SK-N-SH (cell line): ENCODE measurements at regions not wholly inside any gene's neighbourhood (a gene's known extent, or its start where the extent isn't known, plus 50 kb on each side); places are given as distances from the start of the nearest gene placed in this dataset.

Experiments used
- CHD2 ChIP-seq: fragments of 150-350 bp; IDR thresholded peaks from 2 replicates; pipeline ENCODE4 v1.6.1; 2018; ENCODE audit warnings: low read length; ENCODE audit not compliant: partially characterized antibody
- EP300 ChIP-seq, 2 experiments: IDR thresholded peaks; 2 replicates each; pipeline versions ENCODE4 v1.4.0 to v1.6.1; 2012; ENCODE audit warnings: borderline replicate concordance in 1 of 2, low read depth in 1 of 2, low read length in 1 of 2
- EZH2phosphoT487 ChIP-seq: fragments of 200-600 bp; sonication (generic); IDR thresholded peaks from 2 replicates; pipeline ENCODE4 v1.6.1; 2017; ENCODE audit warnings: low read depth, mixed run types, mild to moderate bottlenecking, antibody characterized with exemption, moderate library complexity, borderline replicate concordance
- FOXM1 ChIP-seq: IDR thresholded peaks from 2 replicates; pipeline ENCODE4 v1.4.0; 2012; ENCODE audit warnings: low read depth, mild to moderate bottlenecking
- GATA2 ChIP-seq: sonication (generic); formaldehyde crosslinking; IDR thresholded peaks from 2 replicates; pipeline ENCODE4 v1.5.0; 2020; ENCODE audit warnings: mild to moderate bottlenecking, missing genetic modification reagents
- NRF1 ChIP-seq: IDR thresholded peaks from 2 replicates; pipeline ENCODE4 v1.6.1; 2012; ENCODE audit warnings: low read depth, mild to moderate bottlenecking, low read length
- RAD21 ChIP-seq: IDR thresholded peaks from 2 replicates; pipeline ENCODE4 v1.6.1; 2012; ENCODE audit warnings: mild to moderate bottlenecking, low read length
- RFX5 ChIP-seq: IDR thresholded peaks from 2 replicates; pipeline ENCODE4 v1.6.1; 2012; ENCODE audit warnings: mild to moderate bottlenecking, improper control_type of control experiment, low read length
- TAF1 ChIP-seq: IDR thresholded peaks from 2 replicates; pipeline ENCODE4 v1.6.1; 2012; ENCODE audit warnings: low read depth, mild to moderate bottlenecking, low read length, moderate library complexity, borderline replicate concordance
- TEAD4 ChIP-seq: IDR thresholded peaks from 2 replicates; pipeline ENCODE4 v1.4.0; 2012; ENCODE audit warnings: mild to moderate bottlenecking, borderline replicate concordance; ENCODE audit not compliant: insufficient read depth
- TF ChIP-seq, protein P1 (sequence below): fragments of 200-600 bp; sonication (generic); IDR thresholded peaks from 2 replicates; pipeline ENCODE4 v1.6.1; 2017; ENCODE audit warnings: antibody characterized with exemption, mild to moderate bottlenecking, moderate library complexity
- TF ChIP-seq, protein P2 (sequence below): IDR thresholded peaks from 2 replicates; pipeline ENCODE4 v1.4.0; 2012; ENCODE audit warnings: low read depth
- TF ChIP-seq, protein P3 (sequence below): fragments of 150-350 bp; IDR thresholded peaks from 2 replicates; pipeline ENCODE4 v1.6.1; 2017; ENCODE audit warnings: antibody characterized with exemption, low read length, low read depth, borderline replicate concordance

DNA sequence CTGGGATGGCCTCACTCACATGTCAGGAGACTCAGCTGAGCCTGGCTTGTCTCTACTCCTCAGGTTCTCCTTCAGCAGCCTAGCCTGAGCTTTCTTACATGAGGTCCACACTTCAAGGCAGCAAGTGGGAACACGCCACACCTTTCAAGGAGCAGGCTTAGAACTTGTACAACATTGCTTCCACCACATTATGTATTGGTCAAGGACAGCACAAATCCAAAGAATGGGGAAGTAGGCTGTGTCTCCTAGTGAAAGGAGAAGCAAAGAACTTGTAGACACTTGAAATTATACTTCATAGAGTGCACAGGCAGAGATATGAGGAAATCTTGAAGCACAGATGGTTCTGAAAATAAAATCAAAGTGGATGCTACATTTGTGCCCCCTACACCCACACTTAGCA, 120.9 kb upstream of the NOCT start:
- TF ChIP-seq, protein P1, sequence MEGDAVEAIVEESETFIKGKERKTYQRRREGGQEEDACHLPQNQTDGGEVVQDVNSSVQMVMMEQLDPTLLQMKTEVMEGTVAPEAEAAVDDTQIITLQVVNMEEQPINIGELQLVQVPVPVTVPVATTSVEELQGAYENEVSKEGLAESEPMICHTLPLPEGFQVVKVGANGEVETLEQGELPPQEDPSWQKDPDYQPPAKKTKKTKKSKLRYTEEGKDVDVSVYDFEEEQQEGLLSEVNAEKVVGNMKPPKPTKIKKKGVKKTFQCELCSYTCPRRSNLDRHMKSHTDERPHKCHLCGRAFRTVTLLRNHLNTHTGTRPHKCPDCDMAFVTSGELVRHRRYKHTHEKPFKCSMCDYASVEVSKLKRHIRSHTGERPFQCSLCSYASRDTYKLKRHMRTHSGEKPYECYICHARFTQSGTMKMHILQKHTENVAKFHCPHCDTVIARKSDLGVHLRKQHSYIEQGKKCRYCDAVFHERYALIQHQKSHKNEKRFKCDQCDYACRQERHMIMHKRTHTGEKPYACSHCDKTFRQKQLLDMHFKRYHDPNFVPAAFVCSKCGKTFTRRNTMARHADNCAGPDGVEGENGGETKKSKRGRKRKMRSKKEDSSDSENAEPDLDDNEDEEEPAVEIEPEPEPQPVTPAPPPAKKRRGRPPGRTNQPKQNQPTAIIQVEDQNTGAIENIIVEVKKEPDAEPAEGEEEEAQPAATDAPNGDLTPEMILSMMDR, result no peak
- TF ChIP-seq FOXM1, result no peak
- no peak for TF ChIP-seq NRF1
- no peak for TF ChIP-seq RAD21
- TF ChIP-seq RFX5, result no peak
- no peak for TF ChIP-seq TAF1
- no peak for TF ChIP-seq CHD2
- TF ChIP-seq EZH2phosphoT487, result no peak
- no peak for TF ChIP-seq TEAD4
- TF ChIP-seq, protein P2, sequence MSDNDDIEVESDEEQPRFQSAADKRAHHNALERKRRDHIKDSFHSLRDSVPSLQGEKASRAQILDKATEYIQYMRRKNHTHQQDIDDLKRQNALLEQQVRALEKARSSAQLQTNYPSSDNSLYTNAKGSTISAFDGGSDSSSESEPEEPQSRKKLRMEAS, result no peak
- TF ChIP-seq GATA2 (CRISPR knock-in tag), result no peak
- no peak for TF ChIP-seq EP300 (IDR thresholded peaks at IDR 0.05; ENCODE audit: borderline replicate concordance in 1 of 2, low read depth in 1 of 2, low read length in 1 of 2)
- TF ChIP-seq, protein P3, sequence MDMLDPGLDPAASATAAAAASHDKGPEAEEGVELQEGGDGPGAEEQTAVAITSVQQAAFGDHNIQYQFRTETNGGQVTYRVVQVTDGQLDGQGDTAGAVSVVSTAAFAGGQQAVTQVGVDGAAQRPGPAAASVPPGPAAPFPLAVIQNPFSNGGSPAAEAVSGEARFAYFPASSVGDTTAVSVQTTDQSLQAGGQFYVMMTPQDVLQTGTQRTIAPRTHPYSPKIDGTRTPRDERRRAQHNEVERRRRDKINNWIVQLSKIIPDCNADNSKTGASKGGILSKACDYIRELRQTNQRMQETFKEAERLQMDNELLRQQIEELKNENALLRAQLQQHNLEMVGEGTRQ, result no peak
